ENCODE measurements at regions not wholly inside any gene's neighbourhood (a gene's known extent, or its start where the extent isn't known, plus 50 kb on each side); places are given as distances from the start of the nearest gene placed in this dataset.

DNA sequence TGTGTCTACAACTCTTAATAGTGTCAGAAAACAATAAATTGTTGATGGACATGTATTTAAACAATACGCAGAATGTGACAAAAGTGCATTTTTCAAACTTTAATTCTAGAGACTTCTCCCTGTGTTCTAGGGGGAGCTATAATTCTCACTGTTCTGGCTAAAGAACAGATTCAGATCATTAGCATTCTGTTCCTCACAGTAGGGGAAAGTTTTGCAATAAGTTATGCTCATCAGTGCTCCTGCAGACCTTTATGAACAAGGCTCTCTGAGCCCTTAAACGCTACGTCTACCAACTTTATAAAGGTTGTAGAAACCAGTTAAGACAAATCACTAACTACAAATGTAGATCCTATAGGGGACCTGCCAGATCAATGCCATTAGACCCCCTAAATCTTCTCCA is 444.2 kb downstream of the SQOR start:
- no peaks in the 10 kb centered on the region for H3K9me3 Mint-ChIP-seq
- H4K20me1 ChIP-seq (ENCODE audit: control insufficient read depth, insufficient read depth, insufficient read length): no peaks in the 10 kb centered on the region

More for the DNA sequence above, 444.2 kb downstream of the SQOR start:
- H3K9me3 ChIP-seq (ENCODE audit: control insufficient read depth, low read depth, low read length): no peaks in the 10 kb centered on the region
- H3K4me3 Mint-ChIP-seq: no peak overlapping the region
- no peak overlapping the region for H3K14ac ChIP-seq (ENCODE audit: insufficient read depth, low read length)
- no peak overlapping the region for H3K18ac ChIP-seq (ENCODE audit: insufficient read length, low read depth, low read length)
- H2BK120ac ChIP-seq (ENCODE audit: low read depth, low read length, poor library complexity, severe bottlenecking): no peak overlapping the region
- no peak overlapping the region for H2BK12ac ChIP-seq (ENCODE audit: insufficient read length, low read depth, low read length)
- H3K27me3 Mint-ChIP-seq (ENCODE audit: low read depth): no peaks in the 10 kb centered on the region
- H3T11ph ChIP-seq (ENCODE audit: low read length): no peak overlapping the region
- no peaks in the 10 kb centered on the region; the same call in 1 of the 2 replicates for H3K27me3 ChIP-seq (ENCODE audit: insufficient read depth, low read length)
- TF ChIP-seq, protein P1, sequence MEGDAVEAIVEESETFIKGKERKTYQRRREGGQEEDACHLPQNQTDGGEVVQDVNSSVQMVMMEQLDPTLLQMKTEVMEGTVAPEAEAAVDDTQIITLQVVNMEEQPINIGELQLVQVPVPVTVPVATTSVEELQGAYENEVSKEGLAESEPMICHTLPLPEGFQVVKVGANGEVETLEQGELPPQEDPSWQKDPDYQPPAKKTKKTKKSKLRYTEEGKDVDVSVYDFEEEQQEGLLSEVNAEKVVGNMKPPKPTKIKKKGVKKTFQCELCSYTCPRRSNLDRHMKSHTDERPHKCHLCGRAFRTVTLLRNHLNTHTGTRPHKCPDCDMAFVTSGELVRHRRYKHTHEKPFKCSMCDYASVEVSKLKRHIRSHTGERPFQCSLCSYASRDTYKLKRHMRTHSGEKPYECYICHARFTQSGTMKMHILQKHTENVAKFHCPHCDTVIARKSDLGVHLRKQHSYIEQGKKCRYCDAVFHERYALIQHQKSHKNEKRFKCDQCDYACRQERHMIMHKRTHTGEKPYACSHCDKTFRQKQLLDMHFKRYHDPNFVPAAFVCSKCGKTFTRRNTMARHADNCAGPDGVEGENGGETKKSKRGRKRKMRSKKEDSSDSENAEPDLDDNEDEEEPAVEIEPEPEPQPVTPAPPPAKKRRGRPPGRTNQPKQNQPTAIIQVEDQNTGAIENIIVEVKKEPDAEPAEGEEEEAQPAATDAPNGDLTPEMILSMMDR (conservative IDR thresholded peaks at IDR 0.05): no peak
- H3K79me2 ChIP-seq (ENCODE audit: insufficient read depth, low read length): no peaks in the 10 kb centered on the region
- H3K36me3 Mint-ChIP-seq (ENCODE audit: insufficient read depth in 1 of 3, low read depth in 3 of 3): no peaks in the 10 kb centered on the region
- H3K79me1 ChIP-seq (ENCODE audit: insufficient read depth, low read depth, low read length, poor library complexity, severe bottlenecking): no peaks in the 10 kb centered on the region
- H3K4me1 Mint-ChIP-seq: peaks cover 4 to 10% of the 10 kb centered on the region in 2 experiments; a peak in 3 of 4 replicates
- no CpG with 5 or more reads among the region's 3 CpGs for WGBS (ENCODE audit: extremely low coverage, insufficient read length, low lambda C conversion rate)
- no peak overlapping the region for H2BK5ac ChIP-seq (ENCODE audit: insufficient read length, low read length)
- no peak overlapping the region for H3K4me2 ChIP-seq (ENCODE audit: insufficient read depth, insufficient read length, low read length)
- no peak overlapping the region for H4K91ac ChIP-seq (ENCODE audit: insufficient read length, low read depth, low read length)
- H2AK5ac ChIP-seq (ENCODE audit: insufficient read length, low read length): no peak overlapping the region
- DNase-seq: no peak
- H4K5ac ChIP-seq (ENCODE audit: insufficient read length, low read depth, low read length): no peak overlapping the region
- H3K23me2 ChIP-seq (ENCODE audit: insufficient read length, low read depth, low read length, poor library complexity, severe bottlenecking): no peaks in the 10 kb centered on the region
- no peak overlapping the region for H2BK15ac ChIP-seq (ENCODE audit: low read depth, low read length)
- no peak overlapping the region for H4K8ac ChIP-seq (replicated peaks; ENCODE audit: insufficient read length, low read depth, low read length)
- no peaks in the 10 kb centered on the region for H3K4me1 ChIP-seq (ENCODE audit: insufficient read depth, low read length)
- no peak overlapping the region for H2BK20ac ChIP-seq (ENCODE audit: low read depth, low read length, poor library complexity, severe bottlenecking)
- H2AFZ ChIP-seq (ENCODE audit: low read length): no peak overlapping the region
- no peak overlapping the region for H3K23ac ChIP-seq (ENCODE audit: insufficient read length, low read depth, low read length)
- H3K4ac ChIP-seq (ENCODE audit: low read depth, low read length): no peak overlapping the region
- H3K9ac ChIP-seq (ENCODE audit: extremely low read depth, insufficient read length, low read length): no peak overlapping the region
- H3K27ac ChIP-seq (ENCODE audit: insufficient read length, low read depth, low read length): no peak overlapping the region
- H3K56ac ChIP-seq (ENCODE audit: insufficient read length, low read depth, low read length): no peak overlapping the region
- no peak overlapping the region for H3K27ac Mint-ChIP-seq

Data from H9 (cell line).